Keratinocyte (primary cell): ENCODE measurements at regions not wholly inside any gene's neighbourhood (a gene's known extent, or its start where the extent isn't known, plus 50 kb on each side); places are given as distances from the start of the nearest gene placed in this dataset.

ENCODE experiments used
- CTCF ChIP-seq, 3 experiments: IDR thresholded peaks in 1 of 3; conservative IDR thresholded peaks in 1 of 3; optimal IDR thresholded peaks in 1 of 3; 2 replicates in 2 of 3; 3 replicates in 1 of 3; pipeline versions ENCODE3 to v1.5.1; 2011; ENCODE audit warnings: low read length in 3 of 3, mild to moderate bottlenecking in 3 of 3, moderate library complexity in 2 of 3, control low read depth in 1 of 3, inconsistent platforms in 1 of 3; ENCODE audit not compliant: insufficient read depth in 2 of 3; ENCODE audit errors: extremely low read depth in 1 of 3
- EZH2 ChIP-seq: IDR thresholded peaks from one replicate; pipeline ENCODE4 v1.6.1; 2012; ENCODE audit warnings: inconsistent platforms, mild to moderate bottlenecking, low read length, moderate library complexity

GRCh38 chr4:125121581-125121980 is 193.2 kb upstream of the FAT4 start:
- TF ChIP-seq CTCF (optimal IDR thresholded peaks at IDR 0.05 in 1 of 3, IDR thresholded peaks at IDR 0.05 in 1 of 3, conservative IDR thresholded peaks at IDR 0.05 in 1 of 3; ENCODE audit: extremely low read depth in 1 of 3, insufficient read depth in 2 of 3, low read length in 3 of 3): no peak
- no peak for TF ChIP-seq EZH2
